ENCODE measurements at regions not wholly inside any gene's neighbourhood (a gene's known extent, or its start where the extent isn't known, plus 50 kb on each side); places are given as distances from the start of the nearest gene placed in this dataset.

- Histone ChIP-seq H3K36me3 (ENCODE audit: insufficient read depth, low read length) (no peaks in the 10 kb centered on the region), H3K9ac (ENCODE audit: insufficient read length) (no peak overlapping the region), H3K27ac (no peak overlapping the region), H3K9me3 (ENCODE audit: low read depth, low read length) (no peaks in the 10 kb centered on the region), H3K4me3 (no peak overlapping the region)
- no peak for TF ChIP-seq POLR2AphosphoS5 (IDR thresholded peaks at IDR 0.05; ENCODE audit: borderline replicate concordance, low read depth, low read length)
- TF ChIP-seq EZH2 (IDR thresholded peaks at IDR 0.05) = no peak
- TF ChIP-seq FOXP2 (optimal IDR thresholded peaks at IDR 0.05; ENCODE audit: control extremely low read depth, extremely low read length, insufficient read depth) = no peak
- DNase-seq (ENCODE audit: low read depth, low spot score) = no peak
Measured at GRCh38 chr4:157751631-157752030, 421.2 kb downstream of the GASK1B start.

- H3K9me3 ChIP-seq (ENCODE audit: low read depth, low read length) = no peaks in the 10 kb centered on the region
- H3K36me3 ChIP-seq (ENCODE audit: insufficient read depth, low read length) = no peaks in the 10 kb centered on the region
- no peak overlapping the region for H3K9ac ChIP-seq (ENCODE audit: insufficient read length)
- no peak for TF ChIP-seq FOXP2 (optimal IDR thresholded peaks at IDR 0.05; ENCODE audit: control extremely low read depth, extremely low read length, insufficient read depth)
- no peak for TF ChIP-seq EZH2 (IDR thresholded peaks at IDR 0.05)
- TF ChIP-seq POLR2AphosphoS5 (IDR thresholded peaks at IDR 0.05; ENCODE audit: borderline replicate concordance, low read depth, low read length) = no peak
- no peak for DNase-seq (ENCODE audit: low read depth, low spot score)
- no peak overlapping the region for H3K4me3 ChIP-seq
- H3K27ac ChIP-seq = no peak overlapping the region
Measured at GRCh38 chr4:157741642-157742041, 431.2 kb downstream of the GASK1B start.

GRCh38 chr4:157739242-157739641 is 433.6 kb downstream of the GASK1B start:
- no peak overlapping the region for H3K27ac ChIP-seq
- no peaks in the 10 kb centered on the region for H3K36me3 ChIP-seq (ENCODE audit: insufficient read depth, low read length)
- TF ChIP-seq EZH2 (IDR thresholded peaks at IDR 0.05) (no peak), POLR2AphosphoS5 (IDR thresholded peaks at IDR 0.05; ENCODE audit: borderline replicate concordance, low read depth, low read length) (no peak), FOXP2 (optimal IDR thresholded peaks at IDR 0.05; ENCODE audit: control extremely low read depth, extremely low read length, insufficient read depth) (no peak)
- no peaks in the 10 kb centered on the region for H3K9me3 ChIP-seq (ENCODE audit: low read depth, low read length)
- no peak for DNase-seq (ENCODE audit: low read depth, low spot score)
- H3K9ac ChIP-seq (ENCODE audit: insufficient read length) = no peak overlapping the region
- H3K4me3 ChIP-seq = no peak overlapping the region

- Histone ChIP-seq H3K27ac (no peak overlapping the region), H3K36me3 (ENCODE audit: insufficient read depth, low read length) (no peaks in the 10 kb centered on the region), H3K4me3 (no peak overlapping the region), H3K9me3 (ENCODE audit: low read depth, low read length) (no peaks in the 10 kb centered on the region), H3K9ac (ENCODE audit: insufficient read length) (no peak overlapping the region)
- no peak for TF ChIP-seq FOXP2 (optimal IDR thresholded peaks at IDR 0.05; ENCODE audit: control extremely low read depth, extremely low read length, insufficient read depth)
- TF ChIP-seq POLR2AphosphoS5 (IDR thresholded peaks at IDR 0.05; ENCODE audit: borderline replicate concordance, low read depth, low read length) = no peak
- TF ChIP-seq EZH2 (IDR thresholded peaks at IDR 0.05) = no peak
- no peak for DNase-seq (ENCODE audit: low read depth, low spot score)
Measured at GRCh38 chr4:157728215-157728614, 444.6 kb downstream of the GASK1B start.

- TF ChIP-seq POLR2AphosphoS5 (IDR thresholded peaks at IDR 0.05; ENCODE audit: borderline replicate concordance, low read depth, low read length) = no peak
- TF ChIP-seq FOXP2 (optimal IDR thresholded peaks at IDR 0.05; ENCODE audit: control extremely low read depth, extremely low read length, insufficient read depth) = no peak
- TF ChIP-seq EZH2 (IDR thresholded peaks at IDR 0.05) = no peak
- no peak for DNase-seq (ENCODE audit: low read depth, low spot score)
- Histone ChIP-seq H3K9me3 (ENCODE audit: low read depth, low read length) (no peaks in the 10 kb centered on the region), H3K27ac (no peak overlapping the region), H3K9ac (ENCODE audit: insufficient read length) (no peak overlapping the region), H3K4me3 (no peak overlapping the region), H3K36me3 (ENCODE audit: insufficient read depth, low read length) (no peaks in the 10 kb centered on the region)
Measured at GRCh38 chr4:157727163-157727562, 445.7 kb downstream of the GASK1B start.

- no peak overlapping the region for H3K27ac ChIP-seq
- TF ChIP-seq FOXP2 (optimal IDR thresholded peaks at IDR 0.05; ENCODE audit: control extremely low read depth, extremely low read length, insufficient read depth) = no peak
- TF ChIP-seq EZH2 (IDR thresholded peaks at IDR 0.05) = no peak
- TF ChIP-seq POLR2AphosphoS5 (IDR thresholded peaks at IDR 0.05; ENCODE audit: borderline replicate concordance, low read depth, low read length) = no peak
- no peak overlapping the region for H3K4me3 ChIP-seq
- no peaks in the 10 kb centered on the region for H3K9me3 ChIP-seq (ENCODE audit: low read depth, low read length)
- H3K36me3 ChIP-seq (ENCODE audit: insufficient read depth, low read length) = no peaks in the 10 kb centered on the region
- DNase-seq (ENCODE audit: low read depth, low spot score) = no peak
- H3K9ac ChIP-seq (ENCODE audit: insufficient read length) = no peak overlapping the region
Measured at GRCh38 chr4:157722146-157722545, 450.7 kb downstream of the GASK1B start.

GRCh38 chr4:157713342-157713741 is 459.5 kb downstream of the GASK1B start:
- no peaks in the 10 kb centered on the region for H3K36me3 ChIP-seq (ENCODE audit: insufficient read depth, low read length)
- no peaks in the 10 kb centered on the region for H3K9me3 ChIP-seq (ENCODE audit: low read depth, low read length)
- no peak for DNase-seq (ENCODE audit: low read depth, low spot score)
- no peak overlapping the region for H3K4me3 ChIP-seq
- TF ChIP-seq POLR2AphosphoS5 (IDR thresholded peaks at IDR 0.05; ENCODE audit: borderline replicate concordance, low read depth, low read length) = no peak
- TF ChIP-seq EZH2 (IDR thresholded peaks at IDR 0.05) = no peak
- H3K27ac ChIP-seq = no peak overlapping the region
- H3K9ac ChIP-seq (ENCODE audit: insufficient read length) = no peak overlapping the region

GRCh38 chr4:157706155-157706554 is 466.7 kb downstream of the GASK1B start:
- no peak for DNase-seq (ENCODE audit: low read depth, low spot score)
- TF ChIP-seq EZH2 (IDR thresholded peaks at IDR 0.05) (no peak), FOXP2 (optimal IDR thresholded peaks at IDR 0.05; ENCODE audit: control extremely low read depth, extremely low read length, insufficient read depth) (no peak), POLR2AphosphoS5 (IDR thresholded peaks at IDR 0.05; ENCODE audit: borderline replicate concordance, low read depth, low read length) (no peak)
- Histone ChIP-seq H3K4me3 (no peak overlapping the region), H3K36me3 (ENCODE audit: insufficient read depth, low read length) (no peaks in the 10 kb centered on the region), H3K27ac (no peak overlapping the region), H3K9me3 (ENCODE audit: low read depth, low read length) (no peaks in the 10 kb centered on the region), H3K9ac (ENCODE audit: insufficient read length) (no peak overlapping the region)

- no peak for TF ChIP-seq EZH2 (IDR thresholded peaks at IDR 0.05)
- no peak for TF ChIP-seq POLR2AphosphoS5 (IDR thresholded peaks at IDR 0.05; ENCODE audit: borderline replicate concordance, low read depth, low read length)
- TF ChIP-seq FOXP2 (optimal IDR thresholded peaks at IDR 0.05; ENCODE audit: control extremely low read depth, extremely low read length, insufficient read depth) = no peak
- DNase-seq (ENCODE audit: low read depth, low spot score) = no peak
- no peaks in the 10 kb centered on the region for H3K36me3 ChIP-seq (ENCODE audit: insufficient read depth, low read length)
- H3K9me3 ChIP-seq (ENCODE audit: low read depth, low read length) = no peaks in the 10 kb centered on the region
- no peak overlapping the region for H3K4me3 ChIP-seq
- no peak overlapping the region for H3K27ac ChIP-seq
- no peak overlapping the region for H3K9ac ChIP-seq (ENCODE audit: insufficient read length)
Measured at GRCh38 chr4:157702831-157703230, 470.0 kb downstream of the GASK1B start.

All from SK-N-MC (cell line).